Neural cell (in vitro differentiated cells): ENCODE measurements at regions not wholly inside any gene's neighbourhood (a gene's known extent, or its start where the extent isn't known, plus 50 kb on each side); places are given as distances from the start of the nearest gene placed in this dataset.

Experiments used
- H2AFZ ChIP-seq: fragments of 200-600, 300-800 bp; sonication (generic), shearing (Covaris generic); 2 replicates; pipeline ENCODE4 v1.6.0; 2014; ENCODE audit warnings: low read depth, mild to moderate bottlenecking, antibody characterized with exemption, low read length, moderate library complexity
- H3F3A ChIP-seq: fragments of 200-600 bp; shearing (Covaris generic); 2 replicates; pipeline ENCODE4 v1.6.1; 2016; ENCODE audit warnings: mild to moderate bottlenecking, moderate library complexity, mixed read lengths, antibody characterized with exemption, low read length; ENCODE audit not compliant: insufficient read depth, poor library complexity, severe bottlenecking
- H3K27ac ChIP-seq: fragments of 200-600, 300-800 bp; sonication (generic), shearing (Covaris generic); 2 replicates; pipeline ENCODE4 v1.5.1; 2014; ENCODE audit warnings: mild to moderate bottlenecking, low read length, moderate library complexity
- H3K27me3 ChIP-seq: fragments of 300-800, 200-600 bp; sonication (generic), shearing (Covaris generic); 2 replicates; pipeline ENCODE4 v1.6.0; 2014; ENCODE audit warnings: mild to moderate bottlenecking, low read depth, low read length, moderate library complexity; ENCODE audit not compliant: insufficient read depth
- H3K36me3 ChIP-seq: fragments of 300-800, 200-600 bp; sonication (generic), shearing (Covaris generic); 2 replicates; pipeline ENCODE4 v1.5.1; 2014; ENCODE audit warnings: mild to moderate bottlenecking, antibody characterized with exemption, low read length, moderate library complexity; ENCODE audit not compliant: insufficient read depth
- H3K4me2 ChIP-seq: fragments of 300-800, 200-600 bp; sonication (generic), shearing (Covaris generic); 2 replicates; pipeline ENCODE4 v1.6.0; 2014; ENCODE audit warnings: mild to moderate bottlenecking, low read length
- H3K4me3 ChIP-seq: fragments of 300-800, 200-600 bp; sonication (generic), shearing (Covaris generic); 2 replicates; pipeline ENCODE4 v1.5.1; 2014; ENCODE audit warnings: mild to moderate bottlenecking, low read length, moderate library complexity
- H3K79me2 ChIP-seq: fragments of 200-600 bp; shearing (Covaris generic); replicated peaks from 2 replicates; pipeline ENCODE4 v1.6.0; 2014; ENCODE audit warnings: mild to moderate bottlenecking, low read length, moderate library complexity; ENCODE audit not compliant: insufficient read depth
- H3K9ac ChIP-seq: fragments of 300-800, 200-600 bp; sonication (generic), shearing (Covaris generic); 2 replicates; pipeline ENCODE4 v1.6.1; 2016; ENCODE audit warnings: mild to moderate bottlenecking, low read length, mixed read lengths
- H3K9me2 ChIP-seq: fragments of 200-600 bp; shearing (Covaris generic); 2 replicates; pipeline ENCODE4 v1.6.1; 2016; ENCODE audit warnings: mild to moderate bottlenecking, low read length, mixed read lengths; ENCODE audit not compliant: insufficient read depth
- H3K9me3 ChIP-seq: fragments of 200-600, 300-800 bp; sonication (generic), shearing (Covaris generic); 2 replicates; pipeline ENCODE4 v1.6.1; 2016; ENCODE audit warnings: mild to moderate bottlenecking, mixed run types, low read length, moderate library complexity, mixed read lengths
- H4K20me1 ChIP-seq: fragments of 200-600 bp; shearing (Covaris generic); 2 replicates; pipeline ENCODE4 v1.6.1; 2016; ENCODE audit warnings: mild to moderate bottlenecking, mixed run types; ENCODE audit not compliant: insufficient read depth
- EP300 ChIP-seq: fragments of 450-650 bp; conservative IDR thresholded peaks from 2 replicates; pipeline ENCODE4 v1.6.1; 2014; ENCODE audit warnings: antibody characterized with exemption, mild to moderate bottlenecking, moderate library complexity; ENCODE audit not compliant: poor library complexity, severe bottlenecking
- EZH2 ChIP-seq: fragments of 200-600, 300-800 bp; shearing (Covaris generic), sonication (generic); IDR thresholded peaks from 2 replicates; pipeline ENCODE4 v1.6.1; 2014; ENCODE audit warnings: antibody characterized with exemption, low read length, borderline replicate concordance, mild to moderate bottlenecking; ENCODE audit not compliant: insufficient read depth, poor library complexity, severe bottlenecking
- MXI1 ChIP-seq: fragments of 450-650 bp; conservative IDR thresholded peaks from 2 replicates; pipeline ENCODE4 v1.6.1; 2014; ENCODE audit warnings: antibody characterized with exemption, mild to moderate bottlenecking; ENCODE audit not compliant: poor library complexity, severe bottlenecking
- POLR2AphosphoS5 ChIP-seq: IDR thresholded peaks from 2 replicates; pipeline ENCODE4 v1.6.1; 2012
- RAD21 ChIP-seq: fragments of 450-650 bp; conservative IDR thresholded peaks from 2 replicates; pipeline ENCODE4 v1.6.1; 2014; ENCODE audit warnings: antibody characterized with exemption, mild to moderate bottlenecking, moderate library complexity
- SMC3 ChIP-seq: fragments of 450-650 bp; conservative IDR thresholded peaks from 2 replicates; pipeline ENCODE4 v1.6.1; 2014; ENCODE audit warnings: antibody characterized with exemption, mild to moderate bottlenecking, moderate library complexity; ENCODE audit not compliant: poor library complexity
- TAF1 ChIP-seq: IDR thresholded peaks from 2 replicates; pipeline ENCODE4 v1.6.1; 2012; ENCODE audit warnings: low read depth
- TF ChIP-seq, protein P1 (sequence below): fragments of 450-650 bp; IDR thresholded peaks from 2 replicates; pipeline ENCODE4 v1.5.1; 2014; ENCODE audit warnings: antibody characterized with exemption, mild to moderate bottlenecking, moderate library complexity; ENCODE audit not compliant: poor library complexity, severe bottlenecking
- TF ChIP-seq, protein P2 (sequence below): IDR thresholded peaks from 2 replicates; pipeline ENCODE4 v1.6.1; 2012; ENCODE audit warnings: borderline replicate concordance

DNA sequence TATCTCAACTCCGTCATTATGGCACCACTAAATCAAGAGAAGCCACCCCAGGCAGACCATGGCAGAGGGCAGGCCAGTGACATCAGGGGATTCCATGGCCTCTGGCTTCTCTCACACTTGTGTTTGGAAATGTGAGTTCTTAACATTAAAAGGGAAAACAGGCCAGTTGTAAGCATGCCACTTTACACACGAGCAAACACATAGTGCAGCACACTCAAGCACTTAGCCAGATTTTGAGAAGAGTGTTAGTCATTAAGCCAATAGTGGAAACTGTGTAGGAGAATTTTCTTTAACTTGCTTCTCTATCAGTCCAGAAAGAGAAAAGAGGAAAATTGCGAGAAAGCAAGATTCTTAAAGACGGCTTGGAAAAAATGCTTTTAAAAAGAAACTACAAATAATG, 401.5 kb downstream of the TDRD3 start:
- H3K4me2 ChIP-seq = no peak overlapping the region
- no peaks in the 10 kb centered on the region for H3K9me3 ChIP-seq
- H3K36me3 ChIP-seq = no peaks in the 10 kb centered on the region
- no peaks in the 10 kb centered on the region for H3K79me2 ChIP-seq
- H4K20me1 ChIP-seq = no peaks in the 10 kb centered on the region
- H3K9me2 ChIP-seq = no peaks in the 10 kb centered on the region
- H3K9ac ChIP-seq = no peak overlapping the region
- H3K27me3 ChIP-seq = no peaks in the 10 kb centered on the region
- H3F3A ChIP-seq = no peaks in the 10 kb centered on the region
- H3K4me3 ChIP-seq = no peak overlapping the region
- TF ChIP-seq EP300 (no peak), MXI1 (no peak), EZH2 (no peak)
- H2AFZ ChIP-seq = no peak overlapping the region
- H3K27ac ChIP-seq = no peak overlapping the region

DNA sequence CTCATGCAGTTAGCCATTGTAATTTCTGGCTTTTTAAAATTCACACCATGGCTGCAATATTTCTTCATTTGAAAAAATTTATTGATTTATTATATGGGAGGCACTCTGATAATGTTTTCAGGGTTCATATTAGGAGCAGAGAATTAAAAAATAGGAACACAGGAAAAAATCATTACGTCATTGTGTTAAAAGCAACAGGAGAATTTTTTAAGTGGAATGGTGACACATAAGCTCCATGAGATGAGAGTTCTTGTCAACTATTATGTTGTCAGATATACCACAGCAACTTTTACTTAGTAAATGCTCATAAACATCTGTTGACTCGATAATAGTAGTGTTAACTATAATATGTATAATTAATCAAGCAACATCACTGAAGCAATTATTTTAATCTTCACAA, 400.1 kb downstream of the TDRD3 start:
- Histone ChIP-seq H2AFZ (no peak overlapping the region), H3K79me2 (no peaks in the 10 kb centered on the region), H3K9me2 (no peaks in the 10 kb centered on the region), H3K4me2 (no peak overlapping the region), H3K4me3 (no peak overlapping the region), H3F3A (no peaks in the 10 kb centered on the region), H3K9me3 (no peaks in the 10 kb centered on the region), H3K36me3 (no peaks in the 10 kb centered on the region), H3K27me3 (no peaks in the 10 kb centered on the region), H3K9ac (no peak overlapping the region), H3K27ac (no peak overlapping the region), H4K20me1 (no peaks in the 10 kb centered on the region)
- TF ChIP-seq RAD21 (no peak), EP300 (no peak), SMC3 (no peak), POLR2AphosphoS5 (no peak), MXI1 (no peak), TAF1 (no peak), EZH2 (no peak)
- TF ChIP-seq, protein P1, sequence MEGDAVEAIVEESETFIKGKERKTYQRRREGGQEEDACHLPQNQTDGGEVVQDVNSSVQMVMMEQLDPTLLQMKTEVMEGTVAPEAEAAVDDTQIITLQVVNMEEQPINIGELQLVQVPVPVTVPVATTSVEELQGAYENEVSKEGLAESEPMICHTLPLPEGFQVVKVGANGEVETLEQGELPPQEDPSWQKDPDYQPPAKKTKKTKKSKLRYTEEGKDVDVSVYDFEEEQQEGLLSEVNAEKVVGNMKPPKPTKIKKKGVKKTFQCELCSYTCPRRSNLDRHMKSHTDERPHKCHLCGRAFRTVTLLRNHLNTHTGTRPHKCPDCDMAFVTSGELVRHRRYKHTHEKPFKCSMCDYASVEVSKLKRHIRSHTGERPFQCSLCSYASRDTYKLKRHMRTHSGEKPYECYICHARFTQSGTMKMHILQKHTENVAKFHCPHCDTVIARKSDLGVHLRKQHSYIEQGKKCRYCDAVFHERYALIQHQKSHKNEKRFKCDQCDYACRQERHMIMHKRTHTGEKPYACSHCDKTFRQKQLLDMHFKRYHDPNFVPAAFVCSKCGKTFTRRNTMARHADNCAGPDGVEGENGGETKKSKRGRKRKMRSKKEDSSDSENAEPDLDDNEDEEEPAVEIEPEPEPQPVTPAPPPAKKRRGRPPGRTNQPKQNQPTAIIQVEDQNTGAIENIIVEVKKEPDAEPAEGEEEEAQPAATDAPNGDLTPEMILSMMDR = no peak
- TF ChIP-seq, protein P2, sequence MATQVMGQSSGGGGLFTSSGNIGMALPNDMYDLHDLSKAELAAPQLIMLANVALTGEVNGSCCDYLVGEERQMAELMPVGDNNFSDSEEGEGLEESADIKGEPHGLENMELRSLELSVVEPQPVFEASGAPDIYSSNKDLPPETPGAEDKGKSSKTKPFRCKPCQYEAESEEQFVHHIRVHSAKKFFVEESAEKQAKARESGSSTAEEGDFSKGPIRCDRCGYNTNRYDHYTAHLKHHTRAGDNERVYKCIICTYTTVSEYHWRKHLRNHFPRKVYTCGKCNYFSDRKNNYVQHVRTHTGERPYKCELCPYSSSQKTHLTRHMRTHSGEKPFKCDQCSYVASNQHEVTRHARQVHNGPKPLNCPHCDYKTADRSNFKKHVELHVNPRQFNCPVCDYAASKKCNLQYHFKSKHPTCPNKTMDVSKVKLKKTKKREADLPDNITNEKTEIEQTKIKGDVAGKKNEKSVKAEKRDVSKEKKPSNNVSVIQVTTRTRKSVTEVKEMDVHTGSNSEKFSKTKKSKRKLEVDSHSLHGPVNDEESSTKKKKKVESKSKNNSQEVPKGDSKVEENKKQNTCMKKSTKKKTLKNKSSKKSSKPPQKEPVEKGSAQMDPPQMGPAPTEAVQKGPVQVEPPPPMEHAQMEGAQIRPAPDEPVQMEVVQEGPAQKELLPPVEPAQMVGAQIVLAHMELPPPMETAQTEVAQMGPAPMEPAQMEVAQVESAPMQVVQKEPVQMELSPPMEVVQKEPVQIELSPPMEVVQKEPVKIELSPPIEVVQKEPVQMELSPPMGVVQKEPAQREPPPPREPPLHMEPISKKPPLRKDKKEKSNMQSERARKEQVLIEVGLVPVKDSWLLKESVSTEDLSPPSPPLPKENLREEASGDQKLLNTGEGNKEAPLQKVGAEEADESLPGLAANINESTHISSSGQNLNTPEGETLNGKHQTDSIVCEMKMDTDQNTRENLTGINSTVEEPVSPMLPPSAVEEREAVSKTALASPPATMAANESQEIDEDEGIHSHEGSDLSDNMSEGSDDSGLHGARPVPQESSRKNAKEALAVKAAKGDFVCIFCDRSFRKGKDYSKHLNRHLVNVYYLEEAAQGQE = no peak

DNA sequence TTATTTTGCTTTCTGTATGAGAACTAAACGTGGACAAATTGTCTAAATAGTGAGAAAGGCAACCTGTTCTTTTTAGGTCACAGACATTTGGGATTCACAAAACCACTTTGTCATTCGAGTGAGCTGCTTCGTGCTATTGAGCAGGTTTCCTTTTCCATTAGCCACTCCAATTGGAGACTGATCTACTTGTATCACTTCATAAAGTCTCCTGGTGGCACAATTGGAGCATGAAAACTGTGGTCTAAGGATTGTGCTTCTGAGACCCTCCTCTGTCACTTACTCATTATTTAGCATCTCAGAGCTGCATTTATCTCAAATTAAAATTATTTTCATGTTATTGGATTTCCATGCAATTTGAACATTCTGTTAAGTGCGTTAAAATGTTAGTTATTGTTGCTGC, 397.7 kb downstream of the TDRD3 start:
- Histone ChIP-seq H3K27me3 (no peaks in the 10 kb centered on the region), H2AFZ (no peak overlapping the region), H3K4me2 (no peak overlapping the region), H3K4me3 (no peak overlapping the region), H3K79me2 (no peaks in the 10 kb centered on the region), H4K20me1 (no peaks in the 10 kb centered on the region), H3K9ac (no peak overlapping the region), H3K27ac (no peak overlapping the region), H3F3A (no peaks in the 10 kb centered on the region), H3K36me3 (no peaks in the 10 kb centered on the region), H3K9me3 (no peaks in the 10 kb centered on the region), H3K9me2 (no peaks in the 10 kb centered on the region)
- TF ChIP-seq, protein P1 = no peak
- TF ChIP-seq, protein P2 = no peak
- no peak for TF ChIP-seq EZH2
- no peak for TF ChIP-seq TAF1
- no peak for TF ChIP-seq POLR2AphosphoS5
- no peak for TF ChIP-seq EP300
- TF ChIP-seq SMC3 = peak; percentile 16
- TF ChIP-seq RAD21 = peak; percentile 22
